VCaP (cell line): ENCODE measurements at regions not wholly inside any gene's neighbourhood (a gene's known extent, or its start where the extent isn't known, plus 50 kb on each side); places are given as distances from the start of the nearest gene placed in this dataset.
A peak's percentile ranks its signal among the peaks of the same experiment; 100 is the strongest.

Source experiments
- H3K27ac ChIP-seq: fragments of 450-650 bp; 2 replicates; pipeline ENCODE4 v1.5.1; 2017
- CTCF ChIP-seq: fragments of 450-650 bp; conservative IDR thresholded peaks from 2 replicates; pipeline ENCODE4 v1.5.1; 2017; ENCODE audit warnings: mild to moderate bottlenecking, moderate library complexity

DNA sequence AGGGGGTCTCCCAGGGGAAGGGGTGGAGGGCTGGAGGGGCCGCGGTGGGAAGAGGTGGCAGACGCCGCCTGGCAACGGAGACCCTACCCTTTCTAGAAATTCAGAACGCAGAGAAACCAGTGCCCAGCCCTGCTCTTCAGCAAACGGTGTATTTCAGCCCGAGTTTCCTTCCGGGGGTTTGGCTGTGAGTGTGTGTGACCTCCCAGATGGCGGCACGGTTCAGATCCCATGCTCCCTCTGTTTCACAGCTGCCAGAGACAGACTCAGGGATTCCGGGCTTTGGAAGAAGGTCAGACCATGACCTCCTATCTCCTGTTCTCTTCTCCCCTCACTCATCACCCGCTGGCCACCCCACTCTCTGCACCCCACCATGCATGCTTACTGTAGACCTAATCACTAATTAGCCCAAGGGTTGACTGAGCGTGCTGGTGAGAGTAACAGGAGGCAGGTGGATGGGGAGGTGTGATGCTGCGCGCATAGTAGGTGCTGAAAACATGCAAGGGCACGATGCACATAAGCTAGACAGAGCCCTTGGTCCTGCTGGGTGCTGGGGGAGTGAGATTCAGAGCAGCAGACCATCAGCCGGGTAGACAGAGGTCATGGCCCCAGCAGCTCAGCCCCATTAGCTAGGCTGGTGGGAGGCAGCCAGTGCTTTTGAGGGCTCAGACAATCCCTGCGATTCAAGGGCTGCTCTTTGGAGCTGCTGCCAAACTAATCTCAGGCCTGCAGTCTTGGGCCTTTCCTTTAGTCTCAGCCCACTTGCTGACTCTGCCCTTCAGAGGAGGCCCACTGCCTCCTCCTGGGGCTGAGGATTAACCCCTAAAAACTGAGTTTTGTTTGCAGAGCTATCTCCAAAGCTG lies 256.5 kb upstream of the CADM1 start:
- TF ChIP-seq CTCF: no peak
- peak overlapping the region; percentile 51; the same call in 1 of the 2 replicates for H3K27ac ChIP-seq

DNA sequence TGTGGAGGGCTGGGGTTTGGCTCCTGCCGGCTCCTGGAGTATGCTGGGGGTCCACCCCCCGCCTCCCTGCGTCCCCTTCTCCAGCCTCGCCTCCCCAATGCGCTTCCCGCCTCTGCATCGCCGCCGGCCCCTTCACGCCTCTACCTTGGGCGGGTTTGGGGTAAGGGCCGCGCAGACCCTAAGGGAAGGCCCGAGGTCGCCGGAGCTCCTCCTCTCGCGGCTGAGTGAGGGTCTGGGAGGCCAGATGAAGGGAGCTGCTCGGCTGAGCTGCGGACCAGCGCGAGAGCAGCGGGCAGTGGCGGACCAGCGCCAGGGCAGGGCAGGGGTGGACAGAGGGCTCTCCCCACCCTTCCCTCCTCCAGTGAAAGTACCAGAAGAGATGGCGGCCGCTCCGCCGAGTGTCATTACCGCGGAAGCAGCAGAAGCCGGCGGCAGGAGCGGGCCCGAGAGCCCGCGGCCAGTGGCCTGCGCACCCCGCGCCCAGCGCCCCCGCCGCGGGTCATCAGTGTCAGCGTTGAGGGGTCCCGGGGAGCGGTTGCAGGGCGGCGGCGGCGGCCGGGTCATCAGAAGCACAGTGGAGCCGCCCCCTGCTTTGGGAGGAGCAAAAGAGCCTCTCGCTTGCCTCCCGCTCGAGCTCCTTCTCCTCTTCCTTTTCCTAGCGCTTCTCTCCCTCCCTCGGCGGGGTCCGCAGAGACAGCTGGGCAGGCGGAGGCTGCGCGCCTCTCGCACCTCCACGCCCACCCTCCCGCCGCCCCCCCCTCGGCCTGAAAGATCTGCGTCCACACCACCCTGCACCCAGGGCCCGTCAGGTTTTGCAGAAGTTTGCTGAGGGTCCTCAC lies 255.6 kb upstream of the CADM1 start:
- peak overlapping the region; percentile 51; the same call in 1 of the 2 replicates for H3K27ac ChIP-seq
- TF ChIP-seq CTCF: no peak

DNA sequence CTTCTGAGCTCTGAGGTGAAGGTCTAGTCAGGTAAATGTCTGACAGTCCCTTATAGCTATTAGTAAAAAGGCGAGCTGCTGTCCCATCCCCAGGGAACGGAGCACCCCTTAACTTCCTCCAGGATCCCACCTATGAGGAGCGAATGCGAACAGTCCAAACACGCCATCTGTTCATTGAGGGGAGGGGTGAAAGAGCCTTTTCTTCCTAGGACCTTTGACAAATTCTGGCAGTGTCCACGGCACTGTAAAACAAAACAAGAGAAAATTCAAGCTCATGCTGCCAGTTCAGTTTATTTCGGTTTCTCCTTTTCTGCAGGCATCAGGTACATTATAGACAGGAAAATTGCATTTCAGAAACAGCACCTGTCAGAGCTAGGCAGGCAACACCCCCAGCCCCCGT lies 253.8 kb upstream of the CADM1 start:
- no peak overlapping the region for H3K27ac ChIP-seq
- no peak for TF ChIP-seq CTCF

DNA sequence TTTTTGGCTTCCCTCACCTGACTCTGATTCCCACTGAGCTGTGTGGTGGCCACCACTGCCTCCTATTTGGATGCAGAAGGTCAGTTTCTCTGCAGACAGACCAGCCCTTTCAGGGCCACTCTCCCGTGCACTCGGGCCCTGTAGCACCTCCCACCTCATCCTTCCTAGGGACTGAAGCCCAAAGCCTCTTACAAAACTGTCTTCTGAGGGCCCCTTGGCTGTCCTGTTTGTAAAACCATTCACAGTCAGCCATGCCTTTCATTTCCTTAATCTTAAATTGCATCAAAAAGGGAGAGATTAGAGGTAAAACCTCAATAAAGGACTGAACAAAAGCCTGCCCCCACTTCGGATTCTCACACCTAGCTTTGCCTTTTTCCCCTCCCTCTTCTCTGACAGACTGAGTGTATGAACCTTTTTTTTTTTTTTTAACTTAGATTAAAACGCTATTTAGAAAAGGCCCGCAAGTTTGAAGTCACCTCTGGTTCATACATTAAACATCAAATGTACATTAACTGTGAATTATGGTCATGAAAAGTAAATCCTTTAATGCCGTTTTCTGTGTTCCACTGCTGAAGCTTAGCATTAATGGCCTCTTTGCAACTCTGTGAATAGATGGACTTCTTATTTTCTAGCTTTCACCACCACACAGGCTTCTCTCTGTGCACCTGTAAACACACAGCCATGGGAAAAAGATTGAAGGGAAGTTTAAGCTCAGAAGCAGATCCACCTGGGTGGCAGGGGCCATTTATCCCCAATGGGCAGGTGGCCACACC lies 247.2 kb upstream of the CADM1 start:
- no peak overlapping the region for H3K27ac ChIP-seq
- no peak for TF ChIP-seq CTCF

DNA sequence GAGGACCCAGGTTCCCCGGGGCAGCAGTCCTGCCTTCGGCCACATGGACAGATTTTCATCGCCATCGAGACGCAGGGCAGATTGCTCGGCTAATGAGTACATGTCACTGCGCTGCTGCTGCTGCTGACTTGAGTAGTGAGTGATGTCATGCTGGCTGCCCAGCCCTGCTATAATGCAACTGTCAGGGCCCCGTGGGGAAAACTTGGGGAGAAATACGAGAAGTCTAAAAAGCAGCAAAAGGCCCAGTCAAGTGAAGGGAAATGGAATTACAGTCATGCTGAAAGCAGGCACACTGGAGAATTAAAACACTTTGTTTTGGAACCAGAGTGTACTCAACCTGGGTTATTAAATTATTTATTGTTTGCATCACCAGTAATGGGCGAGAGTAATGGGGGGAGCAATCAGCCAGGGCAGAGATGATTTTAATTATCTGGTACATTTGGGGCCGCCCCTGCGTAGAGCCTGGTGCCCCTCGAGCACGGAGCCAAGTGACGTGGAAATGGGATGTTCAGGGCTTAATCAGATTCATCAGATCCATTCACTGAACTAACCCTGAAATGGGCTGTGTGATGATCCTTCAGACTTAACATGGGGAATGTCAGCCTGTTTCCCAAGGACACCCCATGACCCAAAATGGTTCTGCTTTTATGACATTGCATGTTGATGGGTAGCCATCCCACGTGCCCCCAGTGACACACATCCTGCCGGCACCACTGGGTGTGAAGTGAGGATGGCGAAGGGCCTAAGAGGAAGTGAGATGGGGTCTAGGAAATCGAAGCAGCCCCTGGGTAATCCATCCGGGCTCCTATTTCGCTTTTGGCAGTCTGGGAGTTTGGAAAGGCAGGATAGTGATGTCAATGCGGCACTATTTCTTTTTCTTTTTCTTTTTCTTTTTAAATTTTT lies 241.6 kb upstream of the CADM1 start:
- TF ChIP-seq CTCF: no peak
- H3K27ac ChIP-seq: no peak overlapping the region

DNA sequence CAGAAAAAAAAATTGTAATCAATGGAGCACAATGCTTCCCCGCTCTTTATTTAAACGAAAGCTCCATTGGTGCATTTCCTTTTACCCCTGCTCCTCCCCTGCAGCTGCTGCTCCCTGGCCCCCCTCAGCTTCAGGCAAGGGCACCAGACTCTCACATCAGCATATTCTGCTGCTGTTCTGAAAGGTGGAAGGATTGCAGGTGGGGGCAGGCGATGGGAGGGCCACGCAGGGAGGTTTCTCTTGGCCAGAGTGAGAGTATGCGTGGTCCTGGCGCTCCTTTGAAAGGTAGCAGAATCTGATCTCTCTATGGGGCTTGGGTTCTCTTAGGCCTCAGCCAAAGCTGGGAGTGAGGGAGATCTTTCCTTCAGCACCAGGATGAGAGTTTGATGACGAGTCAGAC lies 240.9 kb upstream of the CADM1 start:
- TF ChIP-seq CTCF: no peak
- H3K27ac ChIP-seq: no peak overlapping the region
